Skeletal muscle tissue (tissue), 3 donors: ENCODE measurements at regions not wholly inside any gene's neighbourhood (a gene's known extent, or its start where the extent isn't known, plus 50 kb on each side); places are given as distances from the start of the nearest gene placed in this dataset.
"Not testable (repeated sequence)": the region's sequence is repeated elsewhere in the genome, so short reads cannot be mapped to it uniquely, and the experiment has no call there.

Experiments
- H3K27ac ChIP-seq: one replicate; pipeline ENCODE4 v1.7.0; 2013; ENCODE audit warnings: mild to moderate bottlenecking, low read depth, low read length, inconsistent platforms
- H3K27me3 ChIP-seq, 3 donors: one replicate each; pipeline ENCODE4 v1.7.0; 2013; ENCODE audit warnings: low read length in 3 of 3; ENCODE audit not compliant: control insufficient read depth in 3 of 3, insufficient read depth in 3 of 3
- H3K36me3 ChIP-seq, 3 donors: one replicate each; pipeline ENCODE4 v1.7.0; 2013; ENCODE audit warnings: low read length in 3 of 3; ENCODE audit not compliant: control insufficient read depth in 3 of 3, insufficient read depth in 3 of 3
- H3K4me1 ChIP-seq, 3 donors: one replicate each; pipeline ENCODE4 v1.7.0; 2013; ENCODE audit warnings: low read length in 3 of 3, mild to moderate bottlenecking in 3 of 3; ENCODE audit not compliant: control insufficient read depth in 3 of 3, insufficient read depth in 3 of 3
- H3K4me3 ChIP-seq, 3 donors: one replicate each; pipeline ENCODE4 v1.7.0; 2013; ENCODE audit warnings: low read length in 3 of 3
- H3K9ac ChIP-seq, 3 donors: one replicate each; pipeline ENCODE4 v1.7.0; 2013; ENCODE audit warnings: low read length in 3 of 3, mild to moderate bottlenecking in 3 of 3, moderate library complexity in 2 of 3, low read depth in 1 of 3
- H3K9me3 ChIP-seq, 3 donors: one replicate each; pipeline ENCODE4 v1.7.0; 2013; ENCODE audit warnings: low read length in 3 of 3; ENCODE audit not compliant: control insufficient read depth in 3 of 3
- donor health status: Osteomylitis.

DNA sequence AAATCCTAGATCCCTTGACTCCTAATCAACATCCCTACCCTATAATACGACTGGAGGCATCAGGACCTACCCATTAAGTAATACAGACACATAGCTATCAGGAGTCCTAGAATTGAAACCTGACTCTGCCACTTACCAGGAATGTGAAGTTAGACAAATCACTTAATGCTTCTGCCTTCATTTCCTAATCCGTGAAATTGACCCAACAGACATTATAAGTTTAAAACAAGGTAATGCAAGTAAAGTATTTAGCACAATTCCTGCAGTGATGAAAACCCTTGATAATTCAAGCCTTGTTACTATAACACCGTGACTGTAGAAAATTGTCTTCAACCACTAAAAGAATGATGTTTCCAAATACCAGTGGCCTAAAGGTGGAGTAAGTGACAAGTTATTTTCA lies 150.2 kb downstream of the KCNJ2 start:
- Histone ChIP-seq H3K27ac (no peak overlapping the region), H3K4me3 (no peak overlapping the region), H3K4me1 (peaks cover 0 to 8% (median 4%) of the 10 kb centered on the region in 3 donors), H3K9ac (no peak overlapping the region), H3K27me3 (no peaks in the 10 kb centered on the region), H3K36me3 (no peaks in the 10 kb centered on the region), H3K9me3 (no peaks in the 10 kb centered on the region)

DNA sequence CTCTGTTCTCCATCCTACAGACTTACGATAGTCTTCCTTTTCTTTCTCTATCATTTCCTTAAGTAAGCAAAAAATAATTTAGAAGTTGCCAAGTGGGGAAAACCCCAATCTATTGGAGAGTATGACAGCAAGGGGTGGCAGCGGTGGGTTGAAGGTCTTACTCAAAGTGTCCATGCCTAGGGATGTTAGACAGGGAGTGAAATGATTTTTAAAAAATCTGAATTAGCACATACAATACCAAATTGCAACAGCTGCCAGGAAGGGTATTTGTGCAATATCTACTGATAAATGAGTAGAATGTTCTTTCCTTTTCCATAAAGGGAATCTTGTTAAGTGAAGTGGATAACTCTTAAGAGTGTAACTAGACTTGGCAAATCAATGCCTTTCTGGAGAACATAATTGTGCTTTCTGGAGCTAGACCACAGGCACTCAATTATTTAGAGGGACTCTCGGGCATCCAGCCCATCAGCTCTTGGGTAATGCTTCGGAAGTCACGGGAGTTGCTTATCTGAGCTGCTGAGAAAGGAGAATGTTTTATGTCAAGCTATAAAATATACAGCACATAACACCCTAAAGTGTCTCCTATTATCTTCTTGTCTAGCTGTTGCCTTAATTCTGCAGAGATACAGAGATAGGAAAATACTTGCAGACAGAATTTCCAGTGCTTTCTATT lies 151.5 kb downstream of the KCNJ2 start:
- no peak overlapping the region for H3K4me3 ChIP-seq
- H3K9ac ChIP-seq = no peak overlapping the region
- no peaks in the 10 kb centered on the region for H3K9me3 ChIP-seq
- no peaks in the 10 kb centered on the region for H3K27me3 ChIP-seq
- peaks cover 0 to 4% (median 3%) of the 10 kb centered on the region in 3 donors for H3K4me1 ChIP-seq
- H3K36me3 ChIP-seq = no peaks in the 10 kb centered on the region
- no peak overlapping the region for H3K27ac ChIP-seq

DNA sequence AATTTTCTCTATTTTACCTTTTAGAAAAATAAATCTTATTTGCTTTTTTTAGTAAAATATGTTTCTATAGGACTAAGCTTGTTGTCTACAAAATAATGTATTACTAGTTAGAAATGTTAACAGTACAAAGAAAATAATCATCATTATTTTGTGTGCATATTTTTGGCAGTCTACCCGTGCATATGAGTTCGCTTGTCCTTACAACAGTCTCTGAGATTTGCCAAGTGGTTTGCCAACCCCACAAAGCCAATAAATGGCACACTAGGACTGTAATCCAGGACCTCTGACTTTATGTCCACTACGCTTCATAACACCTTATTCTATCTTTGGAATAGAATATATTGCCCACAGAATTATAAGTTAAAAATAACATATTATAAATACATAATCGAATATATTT lies 152.0 kb downstream of the KCNJ2 start:
- H3K9ac ChIP-seq = no peak overlapping the region
- H3K4me1 ChIP-seq = peaks cover 0 to 4% (median 3%) of the 10 kb centered on the region in 3 donors
- no peak overlapping the region for H3K27ac ChIP-seq
- H3K9me3 ChIP-seq = no peaks in the 10 kb centered on the region
- H3K4me3 ChIP-seq = no peak overlapping the region
- H3K36me3 ChIP-seq = no peaks in the 10 kb centered on the region
- no peaks in the 10 kb centered on the region for H3K27me3 ChIP-seq

DNA sequence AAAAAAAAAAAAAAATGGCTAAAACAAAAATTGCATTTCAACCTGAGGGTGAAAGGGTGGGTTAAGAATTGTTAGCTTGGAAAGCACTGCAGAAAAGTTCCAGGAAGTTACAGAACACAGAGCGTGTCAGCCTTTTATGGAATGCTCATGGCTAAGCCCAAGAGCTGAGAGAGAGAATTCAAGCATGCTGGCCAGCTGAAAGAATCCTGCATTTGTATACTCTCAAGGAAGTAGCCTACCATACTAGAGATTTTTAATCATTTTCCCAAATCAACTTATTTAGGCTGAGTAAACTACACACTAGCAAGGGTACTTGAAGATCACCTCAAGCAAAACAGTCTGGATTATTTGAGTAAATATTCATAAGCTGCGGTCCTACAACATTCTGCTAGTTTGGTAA lies 153.9 kb downstream of the KCNJ2 start:
- no peaks in the 10 kb centered on the region for H3K9me3 ChIP-seq
- H3K27me3 ChIP-seq = no peaks in the 10 kb centered on the region
- no peak overlapping the region for H3K27ac ChIP-seq
- no peak overlapping the region for H3K4me3 ChIP-seq
- no peaks in the 10 kb centered on the region for H3K4me1 ChIP-seq
- no peak overlapping the region for H3K9ac ChIP-seq
- no peaks in the 10 kb centered on the region for H3K36me3 ChIP-seq

DNA sequence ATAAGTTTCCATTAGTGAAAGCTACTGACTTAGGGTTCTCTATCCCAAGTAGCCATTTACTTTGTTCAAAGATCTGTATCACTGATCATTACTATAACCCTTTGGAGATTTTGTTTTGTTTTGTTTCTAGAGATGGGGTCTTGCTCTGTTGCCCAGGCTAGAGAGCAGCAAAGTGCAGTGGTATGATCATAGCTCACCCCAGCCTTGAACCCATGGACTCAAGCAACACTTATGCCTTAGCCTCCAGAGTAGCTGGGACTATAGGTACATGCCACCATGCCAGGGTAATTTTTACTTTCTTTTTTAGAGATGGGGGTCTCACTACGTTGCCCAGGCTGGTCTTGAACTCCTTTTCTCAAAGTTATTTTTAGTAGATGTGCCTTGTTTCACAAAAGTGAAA lies 154.7 kb downstream of the KCNJ2 start:
- no peaks in the 10 kb centered on the region for H3K4me1 ChIP-seq
- H3K9ac ChIP-seq = no peak overlapping the region
- H3K4me3 ChIP-seq = no peak overlapping the region
- no peak overlapping the region for H3K27ac ChIP-seq
- no peaks in the 10 kb centered on the region for H3K27me3 ChIP-seq
- H3K9me3 ChIP-seq = no peaks in the 10 kb centered on the region
- no peaks in the 10 kb centered on the region for H3K36me3 ChIP-seq

DNA sequence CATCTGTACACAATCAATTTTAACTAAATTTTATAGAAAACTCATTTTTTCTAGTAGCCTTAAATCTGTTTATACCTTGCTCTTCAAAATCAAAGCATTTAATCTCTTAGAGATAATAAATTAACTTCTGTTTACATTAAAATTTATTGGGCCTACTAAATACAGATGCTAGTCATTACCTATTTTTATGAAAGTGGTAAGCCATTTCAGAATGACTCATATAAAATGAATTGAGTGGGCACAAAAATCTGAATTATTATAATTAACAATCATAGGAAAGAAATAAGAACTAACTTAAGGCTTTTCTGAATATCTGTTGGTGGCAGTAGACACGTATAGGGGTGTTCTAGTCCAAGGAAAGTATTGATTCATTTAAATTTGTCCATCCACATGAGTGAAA lies 157.9 kb downstream of the KCNJ2 start:
- Histone ChIP-seq H3K9me3 (peaks cover 0 to 2% (median 0%) of the 10 kb centered on the region in 3 donors), H3K36me3 (no peaks in the 10 kb centered on the region), H3K27ac (no peak overlapping the region), H3K27me3 (no peaks in the 10 kb centered on the region), H3K9ac (no peak overlapping the region), H3K4me1 (no peaks in the 10 kb centered on the region), H3K4me3 (no peak overlapping the region)

DNA sequence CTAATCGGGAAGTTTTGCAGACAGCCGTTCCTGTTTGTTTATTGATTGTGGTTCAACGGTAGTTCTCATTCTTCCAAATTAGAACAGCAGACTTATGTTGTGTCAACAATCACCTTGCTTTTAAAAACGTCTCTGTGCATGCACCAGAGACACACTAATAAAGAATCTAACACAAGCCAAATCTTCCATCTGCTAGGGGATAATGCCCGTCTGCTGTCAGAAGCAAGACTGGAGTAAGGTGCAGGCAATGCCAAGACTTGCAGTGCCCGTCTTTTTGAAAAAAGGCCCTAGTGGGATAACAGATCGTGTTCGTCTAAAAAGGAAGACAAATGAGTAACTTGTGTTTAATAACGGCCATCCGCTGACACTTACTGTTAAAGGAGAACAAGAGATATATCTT lies 158.4 kb downstream of the KCNJ2 start:
- Histone ChIP-seq H3K36me3 (no peaks in the 10 kb centered on the region), H3K27ac (no peak overlapping the region), H3K4me1 (no peaks in the 10 kb centered on the region), H3K4me3 (no peak overlapping the region), H3K9ac (no peak overlapping the region), H3K27me3 (no peaks in the 10 kb centered on the region), H3K9me3 (peaks cover 0 to 2% (median 0%) of the 10 kb centered on the region in 3 donors)

DNA sequence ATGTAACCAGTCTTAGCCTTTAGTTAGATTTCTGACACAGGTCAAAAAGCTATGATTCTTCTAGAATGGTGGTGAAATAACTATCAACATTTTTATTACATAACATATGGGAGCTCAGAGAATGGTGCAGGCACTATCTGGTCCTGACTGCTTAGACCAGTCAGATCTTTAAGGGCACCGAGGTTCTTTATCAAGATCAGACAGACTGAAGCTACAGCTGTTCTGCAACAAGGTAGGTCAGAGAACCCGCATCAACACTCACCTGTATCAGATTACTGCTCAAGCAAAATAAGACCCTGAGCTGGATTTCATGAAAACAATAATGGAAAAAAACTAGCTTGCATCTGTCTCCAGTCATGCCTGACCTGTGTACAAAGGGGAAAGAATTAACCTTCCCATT lies 160.4 kb downstream of the KCNJ2 start:
- peaks cover 0 to 2% (median 0%) of the 10 kb centered on the region in 3 donors for H3K9me3 ChIP-seq
- H3K4me3 ChIP-seq = no peak overlapping the region
- H3K27me3 ChIP-seq = no peaks in the 10 kb centered on the region
- no peaks in the 10 kb centered on the region for H3K36me3 ChIP-seq
- no peak overlapping the region for H3K9ac ChIP-seq
- H3K4me1 ChIP-seq = no peaks in the 10 kb centered on the region
- H3K27ac ChIP-seq = no peak overlapping the region

DNA sequence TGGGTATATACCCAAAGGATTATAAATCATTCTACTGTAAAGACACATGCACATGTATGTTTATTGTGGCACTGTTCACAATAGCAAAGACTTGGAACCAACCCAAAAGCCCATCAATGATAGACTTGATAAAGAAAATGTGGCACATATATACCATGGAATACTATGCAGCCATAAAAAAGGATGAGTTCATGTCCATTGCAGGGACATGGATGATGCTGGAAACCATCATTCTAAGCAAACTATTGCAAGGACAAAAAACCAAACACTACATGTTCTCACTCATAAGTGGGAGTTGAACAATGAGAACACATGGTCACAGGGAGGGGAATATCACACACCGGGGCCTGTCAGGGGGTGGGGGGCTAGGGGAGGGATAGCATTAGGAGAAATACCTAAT lies 161.7 kb downstream of the KCNJ2 start:
- H3K4me3 ChIP-seq, H3K9me3 ChIP-seq, H3K27me3 ChIP-seq, H3K36me3 ChIP-seq, H3K4me1 ChIP-seq, H3K9ac ChIP-seq, H3K27ac ChIP-seq: not testable (repeated sequence)

DNA sequence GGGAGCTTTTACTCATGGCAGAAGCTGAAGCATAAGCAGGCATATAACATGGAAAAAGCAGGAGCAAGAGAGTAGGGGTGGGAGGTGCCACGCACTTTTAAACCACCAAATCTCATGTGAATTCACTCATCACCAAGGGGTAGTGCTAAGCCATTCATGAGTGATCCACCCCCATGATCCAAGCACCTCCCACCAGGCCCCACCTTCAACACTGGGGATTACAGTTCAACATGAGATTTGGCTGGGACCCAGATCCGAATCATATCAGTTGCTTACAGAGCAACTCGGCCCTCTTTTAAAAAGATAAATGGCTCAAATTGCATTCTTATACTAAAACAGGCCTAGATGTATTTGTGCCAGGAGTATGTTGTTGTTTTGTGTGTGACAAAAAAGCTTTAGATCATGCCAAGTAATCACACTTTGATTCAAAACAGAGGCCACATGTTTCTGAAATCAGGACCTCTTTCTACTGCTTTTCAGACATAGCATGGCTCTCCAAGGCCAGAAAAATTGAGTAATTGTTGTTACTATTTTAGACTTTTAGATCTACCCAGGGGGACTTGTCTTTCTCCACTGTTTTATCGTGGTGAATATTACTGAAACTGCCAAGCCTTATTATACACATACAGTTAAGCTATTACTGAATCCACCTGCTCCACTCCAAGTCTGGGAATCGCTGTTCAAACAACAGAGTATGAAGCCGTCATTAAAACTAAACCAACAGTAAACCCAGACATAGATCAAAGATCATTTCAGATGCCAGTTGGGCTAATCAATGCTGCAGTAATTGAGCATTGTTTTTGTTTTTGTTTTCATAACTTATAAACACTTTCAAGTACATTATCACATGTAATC lies 163.3 kb downstream of the KCNJ2 start:
- H3K36me3 ChIP-seq = no peaks in the 10 kb centered on the region
- H3K4me1 ChIP-seq = no peaks in the 10 kb centered on the region
- H3K9me3 ChIP-seq = peaks cover 0 to 2% (median 0%) of the 10 kb centered on the region in 3 donors
- no peaks in the 10 kb centered on the region for H3K27me3 ChIP-seq
- no peak overlapping the region for H3K27ac ChIP-seq
- no peak overlapping the region for H3K9ac ChIP-seq
- H3K4me3 ChIP-seq = no peak overlapping the region
